Central memory CD4-positive, alpha-beta T cell (primary cell): ENCODE measurements at regions not wholly inside any gene's neighbourhood (a gene's known extent, or its start where the extent isn't known, plus 50 kb on each side); places are given as distances from the start of the nearest gene placed in this dataset.
"Not testable (repeated sequence)": the region's sequence is repeated elsewhere in the genome, so short reads cannot be mapped to it uniquely, and the experiment has no call there.

Experiments used
- DNase-seq: peaks from one replicate; pipeline ENCODE4 v3.0.0; 2022

GRCh38 chr11:96707273-96707672 lies 317.5 kb downstream of the JRKL start:
- no peak for DNase-seq

- DNase-seq = no peak
Measured at GRCh38 chr11:96708219-96708878, 318.5 kb downstream of the JRKL start.

GRCh38 chr11:96713301-96713700 lies 323.5 kb downstream of the JRKL start:
- no peak for DNase-seq

- DNase-seq = no peak
Measured at GRCh38 chr11:96714689-96715088, 324.9 kb downstream of the JRKL start.

- DNase-seq = no peak
Measured at GRCh38 chr11:96715208-96715607, 325.4 kb downstream of the JRKL start.

- DNase-seq = no peak
Measured at GRCh38 chr11:96736601-96737000, 346.8 kb downstream of the JRKL start.

GRCh38 chr11:96738311-96738710 lies 348.5 kb downstream of the JRKL start:
- no peak for DNase-seq

GRCh38 chr11:96741068-96741467 lies 351.3 kb downstream of the JRKL start:
- DNase-seq = no peak

- DNase-seq = no peak
Measured at GRCh38 chr11:96744697-96745096, 354.9 kb downstream of the JRKL start.

GRCh38 chr11:96748639-96749370 lies 359.0 kb downstream of the JRKL start:
- DNase-seq = no peak

GRCh38 chr11:96751807-96752206 lies 362.0 kb downstream of the JRKL start:
- not testable (repeated sequence) for DNase-seq

GRCh38 chr11:96752221-96752620 lies 362.4 kb downstream of the JRKL start:
- no peak for DNase-seq

GRCh38 chr11:96753997-96754396 lies 364.2 kb downstream of the JRKL start:
- no peak for DNase-seq

GRCh38 chr11:96755209-96755608 lies 365.4 kb downstream of the JRKL start:
- DNase-seq = no peak

GRCh38 chr11:96755752-96756151 lies 365.9 kb downstream of the JRKL start:
- no peak for DNase-seq

- no peak for DNase-seq
Measured at GRCh38 chr11:96758957-96759356, 369.1 kb downstream of the JRKL start.

- no peak for DNase-seq
Measured at GRCh38 chr11:96760306-96760705, 370.5 kb downstream of the JRKL start.

- no peak for DNase-seq
Measured at GRCh38 chr11:96760815-96761214, 371.0 kb downstream of the JRKL start.

GRCh38 chr11:96761451-96761850 lies 371.6 kb downstream of the JRKL start:
- DNase-seq = no peak

GRCh38 chr11:96763244-96763643 lies 373.4 kb downstream of the JRKL start:
- DNase-seq = no peak

GRCh38 chr11:96778272-96778671 lies 388.5 kb downstream of the JRKL start:
- no peak for DNase-seq

GRCh38 chr11:96779030-96779429 lies 389.2 kb downstream of the JRKL start:
- DNase-seq = no peak

GRCh38 chr11:96781082-96781481 lies 391.3 kb downstream of the JRKL start:
- no peak for DNase-seq

- no peak for DNase-seq
Measured at GRCh38 chr11:96782632-96783031, 392.8 kb downstream of the JRKL start.

GRCh38 chr11:96783311-96783710 lies 393.5 kb downstream of the JRKL start:
- DNase-seq = no peak
